ENCODE measurements at regions not wholly inside any gene's neighbourhood (a gene's known extent, or its start where the extent isn't known, plus 50 kb on each side); places are given as distances from the start of the nearest gene placed in this dataset.

GRCh38 chr2:199191461-199191860 lies 266.3 kb downstream of the SATB2 start:
- TF ChIP-seq ZNF121 (CRISPR knock-in tag; conservative IDR thresholded peaks at IDR 0.05) (no peak), NONO (IDR thresholded peaks at IDR 0.05; ENCODE audit: low read depth in 2 of 2, low read length in 1 of 2) (no peak), EGR1 (conservative IDR thresholded peaks at IDR 0.05) (no peak), SPI1 (IDR thresholded peaks at IDR 0.05; ENCODE audit: borderline replicate concordance, low read depth, low read length) (no peak), CREB1 (IDR thresholded peaks at IDR 0.05) (no peak), CREB1 (CRISPR knock-in tag; IDR thresholded peaks at IDR 0.05) (no peak), NRF1 (conservative IDR thresholded peaks at IDR 0.05 in 1 of 2, IDR thresholded peaks at IDR 0.05 in 1 of 2) (no peak), LEF1 (IDR thresholded peaks at IDR 0.05) (no peak), SMARCE1 (IDR thresholded peaks at IDR 0.05) (no peak), ESRRA (IDR thresholded peaks at IDR 0.05; ENCODE audit: borderline replicate concordance, low read depth) (no peak), ETS2 (tag; IDR thresholded peaks at IDR 0.05; ENCODE audit: borderline replicate concordance, poor library complexity, severe bottlenecking) (no peak)
